UCSD-AML1 (cell line): ENCODE measurements at regions not wholly inside any gene's neighbourhood (a gene's known extent, or its start where the extent isn't known, plus 50 kb on each side); places are given as distances from the start of the nearest gene placed in this dataset.
"Not testable (repeated sequence)": the region's sequence is repeated elsewhere in the genome, so short reads cannot be mapped to it uniquely, and the experiment has no call there.

ENCODE experiments used
- DNase-seq: peaks from one replicate; lab custom pipeline; 2025; ENCODE audit not compliant: unreplicated experiment; lab: John Stamatoyannopoulos, UW

DNA sequence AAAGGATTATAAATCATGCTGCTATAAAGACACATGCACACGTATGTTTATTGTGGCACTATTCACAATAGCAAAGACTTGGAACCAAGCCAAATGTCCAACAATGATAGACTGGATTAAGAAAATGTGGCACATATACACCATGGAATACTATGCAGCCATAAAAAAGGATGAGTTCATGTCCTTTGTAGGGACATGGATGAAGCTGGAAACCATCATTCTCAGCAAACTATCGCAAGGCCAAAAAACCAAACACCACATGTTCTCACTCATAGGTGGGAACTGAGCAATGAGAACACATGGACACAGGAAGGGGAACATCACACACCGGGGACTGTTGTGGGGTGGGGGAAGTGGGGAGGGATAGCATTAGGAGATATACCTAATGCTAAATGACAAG lies 127.1 kb upstream of the GRAMD2B start:
- DNase-seq: not testable (repeated sequence)

DNA sequence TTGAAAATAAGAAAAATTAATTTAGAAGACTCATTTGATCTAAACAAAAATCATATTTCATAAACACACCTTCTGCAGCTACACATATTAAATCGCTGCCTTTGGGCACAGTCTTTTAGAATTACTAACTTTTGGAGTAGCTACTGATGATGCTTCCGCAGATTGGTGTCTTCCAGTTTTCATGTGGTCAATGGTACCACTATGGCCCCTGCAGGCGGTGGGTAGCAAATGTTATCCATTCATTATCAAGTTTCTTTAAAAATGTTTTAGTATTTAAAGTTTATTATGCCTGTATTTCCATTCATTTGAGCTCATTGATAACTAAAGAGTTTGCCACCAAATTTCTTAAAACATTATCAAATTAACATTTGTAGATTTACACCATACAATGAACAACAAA lies 122.9 kb upstream of the GRAMD2B start:
- no peak for DNase-seq

- DNase-seq: no peak
Measured at GRCh38 chr5:126301056-126301455, 122.2 kb upstream of the GRAMD2B start.

GRCh38 chr5:126309860-126310259 lies 113.3 kb upstream of the GRAMD2B start:
- DNase-seq: no peak

GRCh38 chr5:126311766-126312165 lies 111.4 kb upstream of the GRAMD2B start:
- DNase-seq: no peak

DNA sequence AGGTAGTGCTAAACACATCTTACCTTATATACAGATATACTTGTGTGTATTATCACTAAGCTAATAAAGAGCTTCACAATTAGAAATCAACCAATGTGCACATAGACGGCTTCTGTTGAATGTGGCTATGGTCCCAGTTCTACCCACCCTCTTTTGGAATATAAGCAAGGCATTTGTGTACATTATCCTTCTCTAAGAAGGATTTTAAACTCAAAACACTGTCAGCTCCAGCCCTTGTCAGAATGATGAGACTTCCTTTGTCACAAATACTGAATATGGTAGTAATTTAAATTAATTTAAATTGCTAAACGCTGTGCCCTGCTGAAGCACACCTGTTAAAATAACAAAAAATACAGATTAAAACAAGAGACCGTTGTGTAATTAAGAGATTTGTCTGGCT lies 107.9 kb upstream of the GRAMD2B start:
- no peak for DNase-seq

- no peak for DNase-seq
Measured at GRCh38 chr5:126332326-126332725, 90.9 kb upstream of the GRAMD2B start.

GRCh38 chr5:126334760-126335159 lies 88.4 kb upstream of the GRAMD2B start:
- no peak for DNase-seq

DNA sequence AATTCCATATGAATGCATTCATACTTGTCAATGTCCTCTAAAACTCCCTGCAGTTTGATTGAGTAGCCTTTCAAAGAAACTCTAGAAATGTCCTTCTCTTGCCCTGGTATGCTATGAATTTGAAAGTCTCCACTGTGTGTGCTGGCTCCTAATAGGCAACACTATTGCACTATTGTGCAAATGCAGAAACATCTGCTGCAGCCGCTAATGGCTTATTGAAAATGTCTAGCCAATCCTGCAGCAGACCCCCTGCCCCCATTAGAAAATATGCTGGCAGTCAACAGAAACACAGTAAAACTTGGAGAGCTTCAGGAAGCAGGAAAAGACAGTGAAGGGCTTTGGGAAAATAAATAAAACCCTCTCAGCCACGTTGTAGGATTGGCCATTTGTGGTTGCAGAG lies 87.3 kb upstream of the GRAMD2B start:
- DNase-seq: no peak

GRCh38 chr5:126338635-126339034 lies 84.6 kb upstream of the GRAMD2B start:
- DNase-seq: no peak

GRCh38 chr5:126339215-126339805 lies 83.9 kb upstream of the GRAMD2B start:
- no peak for DNase-seq

GRCh38 chr5:126341906-126342630 lies 81.1 kb upstream of the GRAMD2B start:
- no peak for DNase-seq

DNA sequence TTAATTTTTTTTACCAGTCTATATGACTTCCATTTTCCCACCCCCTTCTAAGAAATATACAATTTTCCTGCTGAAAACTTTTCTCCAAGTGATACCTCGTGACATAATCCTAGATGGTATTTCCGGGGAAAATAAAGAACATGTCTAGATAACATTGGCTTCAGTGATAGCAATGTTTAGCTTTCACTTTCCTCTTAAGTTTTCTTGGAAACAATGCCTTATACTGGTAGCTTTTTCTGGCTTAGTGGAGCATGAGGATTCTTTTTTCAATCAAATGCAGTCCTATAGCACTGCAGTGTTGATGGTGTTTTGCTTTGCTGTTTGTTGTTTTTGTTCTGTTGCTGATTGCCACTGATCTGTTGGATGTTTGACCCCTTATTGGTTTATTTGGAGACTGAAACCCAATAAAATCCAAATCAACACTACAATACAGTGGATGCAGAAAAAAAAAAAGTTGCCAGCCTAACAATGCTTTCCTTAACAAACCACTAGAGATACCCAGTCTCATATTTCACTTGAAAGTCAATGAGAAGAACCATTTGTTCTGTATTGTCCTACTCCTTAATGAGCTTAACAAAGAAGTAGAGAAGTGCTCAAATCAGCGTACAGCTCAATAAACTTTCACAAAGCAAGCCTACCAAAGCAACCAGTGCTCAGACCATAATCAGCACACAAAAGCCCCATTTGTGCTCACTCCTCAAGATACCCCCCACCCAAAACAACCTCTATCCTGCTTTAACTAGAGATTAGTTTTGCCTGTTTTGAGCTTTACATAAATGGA lies 74.2 kb upstream of the GRAMD2B start:
- DNase-seq: no peak

GRCh38 chr5:126351153-126351552 lies 72.1 kb upstream of the GRAMD2B start:
- no peak for DNase-seq

DNA sequence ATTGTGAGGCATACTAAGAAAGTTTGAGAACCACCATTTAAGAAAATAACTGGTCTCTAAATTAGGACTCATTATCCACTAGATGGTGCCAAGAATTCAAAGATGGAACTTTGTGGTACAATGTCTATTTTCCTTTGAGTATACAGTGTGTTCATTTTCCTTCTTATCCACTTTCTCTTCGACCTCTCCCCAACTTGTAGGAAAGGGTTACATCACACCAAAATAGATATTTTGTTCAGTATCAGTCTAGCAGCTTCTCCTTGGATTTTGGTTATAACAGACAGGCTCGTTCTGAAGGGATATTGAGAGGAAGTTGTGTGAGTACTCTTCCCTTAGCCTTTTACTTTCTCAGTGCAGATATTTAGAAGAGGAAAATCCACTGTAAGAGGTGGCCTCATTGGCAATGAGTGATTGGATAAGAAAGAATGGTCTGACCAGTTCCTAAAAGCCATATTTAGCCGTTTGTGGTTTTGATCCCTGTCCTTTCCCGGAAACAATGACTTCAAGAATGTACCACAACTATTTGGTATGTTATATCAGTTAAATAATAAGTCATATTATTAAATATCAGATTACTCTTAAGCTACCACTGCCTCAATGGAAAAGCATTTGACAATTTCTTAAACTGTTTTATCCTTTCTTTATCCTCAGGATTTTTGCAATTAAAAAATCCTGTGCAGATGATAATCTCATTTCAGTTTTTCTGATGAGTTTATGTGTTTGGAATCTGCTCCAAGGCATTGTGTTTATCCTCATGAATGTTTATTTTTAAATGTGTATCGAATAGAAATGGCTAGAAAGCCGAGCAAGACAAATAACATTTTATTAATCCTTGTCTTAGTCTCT lies 69.0 kb upstream of the GRAMD2B start:
- no peak for DNase-seq

DNA sequence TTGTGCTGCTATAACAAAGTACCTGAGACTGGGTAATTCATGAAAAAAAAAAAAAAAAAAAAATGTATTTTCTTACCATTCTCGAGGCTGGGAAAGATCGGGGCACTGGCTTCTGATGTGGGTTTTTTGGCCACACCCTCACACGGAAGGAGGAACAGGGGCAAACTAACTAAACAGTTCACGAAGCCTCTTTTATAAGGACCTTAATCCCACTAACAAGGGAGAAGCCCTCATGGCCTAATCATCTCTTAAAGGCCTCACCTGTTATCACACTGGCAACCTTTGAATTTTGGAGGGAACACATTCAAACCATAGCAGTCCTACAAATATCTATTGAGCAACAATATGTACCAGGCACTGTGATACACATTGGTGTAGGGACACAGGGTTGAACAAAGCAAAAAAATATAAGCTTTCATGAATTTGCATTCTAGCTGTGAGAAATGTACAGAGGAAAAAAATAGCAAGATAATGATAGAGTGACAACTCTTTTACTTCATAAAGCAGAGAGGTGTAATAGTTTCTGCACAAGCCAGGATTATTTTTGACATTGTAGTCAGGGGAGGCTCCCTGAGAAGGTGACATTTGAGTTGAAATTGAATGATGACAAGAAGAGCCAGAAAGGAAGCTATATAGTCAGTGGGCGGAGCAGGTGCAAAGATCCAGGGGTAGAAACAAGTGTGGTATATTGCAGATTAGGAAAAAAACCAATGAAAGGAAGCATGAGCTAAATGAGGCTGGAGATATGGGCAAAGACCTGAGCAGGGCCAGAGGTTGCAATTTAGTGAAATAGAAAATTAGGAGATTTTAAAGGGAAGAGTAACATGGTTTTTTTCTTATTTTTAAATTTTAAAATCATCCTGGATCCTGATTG lies 68.1 kb upstream of the GRAMD2B start:
- DNase-seq: no peak

DNA sequence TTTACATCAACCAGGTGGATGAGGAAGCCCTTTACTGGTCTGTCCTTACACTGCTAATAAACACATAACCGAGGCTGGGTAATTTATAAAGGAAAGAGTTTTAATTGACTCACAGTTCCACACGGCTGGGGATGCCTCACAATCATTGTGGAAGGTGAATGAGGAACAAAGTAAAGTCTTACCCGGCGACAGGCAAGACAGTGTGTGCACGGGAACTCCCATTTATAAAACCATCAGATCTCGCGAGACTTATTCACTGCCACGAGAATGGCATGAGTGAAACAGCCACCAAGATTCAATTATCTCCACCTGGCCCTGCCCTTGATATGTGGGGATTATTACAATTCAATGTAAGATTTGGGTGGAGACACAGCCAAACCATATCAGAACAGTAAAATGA lies 67.3 kb upstream of the GRAMD2B start:
- no peak for DNase-seq

GRCh38 chr5:126357585-126358342 lies 65.4 kb upstream of the GRAMD2B start:
- no peak for DNase-seq

DNA sequence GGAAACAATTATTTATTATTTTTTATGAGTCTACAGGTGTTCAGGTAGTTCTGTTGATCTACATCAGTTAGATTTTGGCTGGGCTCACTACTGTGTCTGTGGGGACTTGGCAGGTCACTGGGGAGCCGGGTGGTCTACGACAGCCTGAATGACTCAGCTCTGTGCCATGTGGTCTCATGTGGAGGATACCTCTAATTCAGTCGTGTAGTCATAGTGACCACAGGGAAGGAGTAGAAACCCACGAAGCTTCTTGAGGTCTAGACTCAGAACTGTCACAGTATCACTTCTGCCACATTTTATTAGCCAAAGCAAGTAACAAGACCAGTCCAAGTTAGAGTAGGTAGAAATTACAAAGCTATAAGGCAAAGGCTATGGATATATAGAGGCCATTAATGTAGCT lies 64.7 kb upstream of the GRAMD2B start:
- DNase-seq: no peak

- no peak for DNase-seq
Measured at GRCh38 chr5:126359884-126360283, 63.3 kb upstream of the GRAMD2B start.
